HG03442 (cell line): ENCODE measurements at regions not wholly inside any gene's neighbourhood (a gene's known extent, or its start where the extent isn't known, plus 50 kb on each side); places are given as distances from the start of the nearest gene placed in this dataset.
"Not testable (repeated sequence)": the region's sequence is repeated elsewhere in the genome, so short reads cannot be mapped to it uniquely, and the experiment has no call there.

Experiments used
- ATAC-seq: cut with Tn5 transposase; IDR thresholded peaks from one replicate; pipeline ENCODE4 v1.9.1; 2021; ENCODE audit warnings: mild to moderate bottlenecking, moderate library complexity; ENCODE audit not compliant: unreplicated experiment

GRCh38 chrY:12358337-12358736, 342.7 kb upstream of the USP9Y start:
- no peak for ATAC-seq

- ATAC-seq = no peak
Observed at GRCh38 chrY:12359867-12360266, 341.2 kb upstream of the USP9Y start.

DNA sequence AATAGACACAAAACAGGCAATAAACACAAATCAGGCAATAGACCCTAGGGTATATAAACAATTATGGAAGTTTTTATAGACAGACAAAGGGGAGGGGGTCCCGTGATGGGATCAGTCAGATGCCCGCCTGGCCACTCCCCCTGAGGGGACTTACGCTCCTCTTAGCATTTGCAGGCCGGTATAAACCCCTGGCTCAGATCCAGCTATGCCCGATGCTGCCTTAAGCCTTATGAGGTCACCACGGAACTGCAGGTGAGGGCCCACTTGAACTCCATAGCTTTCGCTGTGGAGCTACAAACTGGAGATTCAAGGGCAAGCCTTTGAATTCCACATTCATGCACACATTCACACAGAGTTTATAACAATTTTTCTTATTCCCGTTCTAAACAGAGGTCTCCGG, 340.5 kb upstream of the USP9Y start:
- ATAC-seq = no peak

GRCh38 chrY:12365311-12365910, 335.6 kb upstream of the USP9Y start:
- ATAC-seq = no peak

DNA sequence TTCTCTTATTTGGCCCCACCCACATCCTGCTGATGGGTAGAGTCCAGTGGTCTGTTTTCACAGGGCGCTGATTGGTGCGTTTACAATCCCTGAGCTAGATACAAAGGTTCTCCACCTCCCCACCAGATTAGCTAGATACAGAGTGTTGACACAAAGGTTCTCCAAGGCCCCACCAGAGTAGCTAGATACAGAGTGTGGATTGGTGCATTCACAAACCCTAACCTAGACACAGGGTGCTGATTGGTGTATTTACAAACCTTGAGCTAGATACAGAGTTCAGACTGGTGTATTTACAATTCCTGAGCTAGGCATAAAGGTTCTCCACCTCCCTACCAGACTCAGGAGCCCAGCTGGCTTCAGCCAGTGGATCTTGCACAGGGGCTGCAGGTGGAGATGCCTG, 326.4 kb upstream of the USP9Y start:
- not testable (repeated sequence) for ATAC-seq

DNA sequence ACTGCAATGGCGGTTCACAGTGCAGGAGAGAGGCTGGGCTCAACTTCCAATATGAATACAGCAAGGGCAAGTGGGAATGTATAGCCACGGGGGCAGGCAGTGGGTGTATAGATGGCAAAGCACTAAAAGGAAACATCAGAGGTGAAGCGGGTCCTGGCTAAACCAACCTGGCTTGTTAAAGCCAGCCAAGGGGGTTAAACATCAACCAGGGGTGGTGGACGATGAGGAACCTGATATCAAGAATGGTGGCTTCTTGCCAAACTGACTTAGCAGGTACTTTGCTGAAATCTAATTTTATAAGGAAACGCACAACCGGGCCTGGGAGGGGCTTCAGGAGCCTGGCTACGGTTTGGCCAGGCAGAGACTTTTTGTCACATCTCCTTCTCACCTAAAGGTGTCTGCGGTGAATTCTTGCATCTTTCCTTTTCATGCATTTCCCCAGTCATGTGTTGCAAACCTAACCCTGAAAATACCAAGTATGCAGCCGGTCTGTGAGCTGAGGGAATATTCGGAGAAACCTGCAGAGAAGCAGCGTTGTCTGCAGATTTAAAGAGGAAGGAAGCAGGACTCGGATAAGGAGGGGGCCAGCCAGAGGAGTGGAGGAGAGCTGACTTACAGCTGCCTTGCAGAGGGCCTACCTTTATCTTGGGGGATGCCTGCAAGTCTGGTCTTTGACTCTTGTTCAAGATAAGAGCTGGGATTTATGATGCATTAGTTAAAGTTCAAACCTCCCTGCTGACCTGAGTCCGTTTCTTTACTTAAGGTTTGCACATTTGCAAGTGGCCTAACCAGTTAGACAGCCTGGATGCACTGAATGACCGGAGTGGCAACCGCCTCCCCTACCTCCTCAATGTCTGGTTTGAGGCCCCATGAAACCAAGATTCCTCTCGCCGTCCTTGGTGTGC, 309.1 kb upstream of the USP9Y start:
- not testable (repeated sequence) for ATAC-seq

GRCh38 chrY:12393190-12393589, 307.8 kb upstream of the USP9Y start:
- no peak for ATAC-seq

DNA sequence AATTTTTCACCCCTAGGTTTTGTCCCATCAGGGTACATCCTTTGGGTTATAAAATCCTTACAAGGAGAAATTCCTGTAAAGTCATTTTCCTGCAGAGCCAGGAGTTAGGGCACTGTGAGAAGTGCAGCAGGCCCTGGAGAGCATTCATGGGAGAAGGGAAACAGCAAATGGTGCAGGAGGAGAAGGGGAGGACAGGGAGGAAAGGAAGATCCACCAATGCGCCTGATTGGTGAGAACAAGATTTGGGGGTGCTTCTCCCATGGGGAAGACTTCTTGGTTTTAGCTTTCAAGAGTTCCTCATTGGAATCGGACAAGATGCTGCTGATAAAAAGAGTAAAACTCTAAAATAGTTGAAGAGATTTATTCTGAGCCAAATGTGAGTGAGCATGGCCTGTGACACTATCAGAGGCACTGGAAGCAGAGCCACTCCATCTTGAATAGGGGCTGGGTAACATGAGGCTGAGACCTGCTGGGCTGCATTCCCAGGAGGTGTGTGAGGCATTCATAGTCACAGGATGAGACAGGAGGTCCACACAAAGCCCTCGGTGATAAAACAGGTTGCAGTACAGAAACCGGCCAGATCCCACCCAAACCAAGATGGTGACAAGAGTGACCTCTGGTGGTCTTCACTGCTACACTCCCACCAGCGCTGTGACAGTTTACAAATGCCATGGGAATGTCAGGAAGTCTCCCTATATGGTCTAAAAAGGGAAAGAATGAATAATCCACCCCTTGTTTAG, 305.5 kb upstream of the USP9Y start:
- ATAC-seq = not testable (repeated sequence)

DNA sequence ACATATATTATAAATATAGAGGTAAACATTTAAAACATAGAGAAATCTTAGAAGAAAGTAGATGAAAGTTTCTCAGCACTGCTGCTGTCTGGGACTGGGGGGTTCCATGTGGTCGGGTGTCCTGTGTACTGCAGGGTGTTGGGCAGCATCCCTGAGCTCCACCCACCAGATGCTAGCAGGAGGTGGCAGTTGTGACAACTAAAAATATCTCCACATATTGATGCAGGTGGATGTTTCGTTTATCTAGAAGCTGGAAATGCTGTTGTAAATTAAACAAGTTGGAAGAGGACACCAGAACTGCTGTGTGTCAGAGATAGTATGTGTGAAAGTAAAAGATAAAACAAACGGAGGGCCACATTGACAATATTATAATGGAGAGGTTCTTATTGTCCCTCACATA, 297.1 kb upstream of the USP9Y start:
- no peak for ATAC-seq

DNA sequence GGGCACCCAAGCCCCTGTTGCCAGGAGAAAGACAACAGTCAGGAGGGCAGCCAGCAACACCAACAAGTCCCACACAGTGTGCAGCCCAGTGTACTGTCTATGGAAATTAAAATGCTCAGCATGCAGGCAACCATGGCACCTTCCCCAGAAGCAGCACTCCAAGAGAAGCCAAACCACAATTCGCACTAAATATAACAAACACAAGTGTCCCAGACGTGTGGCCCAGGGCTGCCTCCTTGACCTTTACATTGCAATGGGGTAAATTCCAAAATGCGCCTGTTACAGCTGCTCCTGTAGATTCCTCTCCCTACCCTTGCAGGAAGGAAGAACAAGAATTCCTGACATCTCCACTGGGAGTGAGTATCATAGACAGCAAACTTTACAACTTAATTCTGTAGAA, 292.8 kb upstream of the USP9Y start:
- ATAC-seq = no peak

- ATAC-seq = no peak
Observed at GRCh38 chrY:12410696-12411095, 290.3 kb upstream of the USP9Y start.

DNA sequence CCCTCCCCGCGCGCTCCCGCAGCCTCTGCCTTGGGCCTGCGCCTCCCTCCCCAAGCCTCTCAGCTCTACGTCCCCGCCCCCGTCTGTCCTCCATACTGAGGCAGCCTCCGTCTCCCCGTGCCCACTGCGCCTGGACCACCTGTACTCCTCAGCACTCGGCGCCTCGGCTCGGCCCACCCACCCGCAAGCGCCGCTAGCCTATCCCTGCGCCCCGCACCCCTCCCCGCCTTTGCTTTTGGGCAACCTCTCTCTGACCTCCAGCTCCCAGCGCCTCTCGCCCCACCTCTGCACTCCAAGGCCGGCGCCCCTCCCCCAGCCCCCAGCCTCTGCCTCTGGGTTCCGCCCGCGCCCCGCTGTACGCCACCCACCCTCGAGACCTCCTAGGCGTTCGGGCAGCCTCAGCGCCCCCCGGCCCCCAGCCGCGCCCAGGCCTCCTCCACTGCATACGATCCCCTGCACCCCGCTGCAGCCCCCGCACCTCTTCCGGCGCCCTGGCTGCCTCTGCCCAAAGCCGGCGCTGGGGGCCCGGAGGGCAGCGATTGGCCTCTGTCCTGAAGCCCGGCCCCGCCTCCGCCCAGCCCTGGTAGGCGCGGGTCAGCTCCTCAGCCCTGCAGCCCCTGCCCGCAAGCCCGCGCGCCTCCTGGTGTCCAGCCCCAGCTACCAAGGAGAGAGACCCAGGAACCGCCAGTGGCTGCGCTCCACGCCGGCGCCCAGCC, 279.8 kb upstream of the USP9Y start:
- ATAC-seq = no peak

DNA sequence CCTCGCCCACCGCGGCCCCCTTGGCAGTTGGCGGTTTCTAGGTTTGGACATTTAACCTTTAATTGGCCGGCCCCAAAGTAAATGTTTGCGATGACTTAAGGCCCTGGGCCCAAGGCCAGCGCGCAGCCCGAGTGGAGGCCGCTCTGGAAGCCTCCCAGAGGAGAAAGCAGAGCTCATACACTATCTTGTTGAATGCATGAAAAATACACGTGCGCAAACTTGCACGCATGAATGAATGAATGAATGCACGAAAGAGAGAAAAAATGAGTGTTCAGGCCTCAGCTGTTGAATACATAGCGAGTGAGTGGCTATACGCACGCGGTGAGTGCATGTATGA, 279.3 kb upstream of the USP9Y start:
- no peak for ATAC-seq

GRCh38 chrY:12422536-12422935, 278.5 kb upstream of the USP9Y start:
- ATAC-seq = no peak

- no peak for ATAC-seq
Observed at GRCh38 chrY:12423416-12424252, 277.4 kb upstream of the USP9Y start.

DNA sequence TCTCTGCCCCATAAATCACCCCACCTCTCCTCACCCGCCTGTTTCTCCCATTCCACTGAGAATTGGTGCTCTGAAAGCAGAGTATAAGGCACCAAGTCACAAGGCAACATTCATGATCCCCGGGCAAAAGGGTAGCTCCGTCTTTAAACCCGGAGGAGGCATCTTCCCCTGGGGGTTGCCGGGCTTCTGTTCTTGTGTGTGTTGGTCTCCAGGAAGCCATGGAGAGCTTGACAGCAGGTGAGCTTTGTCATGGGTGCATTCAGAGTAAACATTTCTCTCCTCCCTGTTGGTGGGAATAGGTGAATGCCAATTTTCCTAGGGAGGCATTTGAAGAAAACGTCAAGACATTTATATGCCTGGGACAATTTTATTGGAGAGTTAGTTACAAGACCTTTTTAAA, 275.5 kb upstream of the USP9Y start:
- no peak for ATAC-seq

- ATAC-seq = no peak
Observed at GRCh38 chrY:12427361-12427760, 273.7 kb upstream of the USP9Y start.

DNA sequence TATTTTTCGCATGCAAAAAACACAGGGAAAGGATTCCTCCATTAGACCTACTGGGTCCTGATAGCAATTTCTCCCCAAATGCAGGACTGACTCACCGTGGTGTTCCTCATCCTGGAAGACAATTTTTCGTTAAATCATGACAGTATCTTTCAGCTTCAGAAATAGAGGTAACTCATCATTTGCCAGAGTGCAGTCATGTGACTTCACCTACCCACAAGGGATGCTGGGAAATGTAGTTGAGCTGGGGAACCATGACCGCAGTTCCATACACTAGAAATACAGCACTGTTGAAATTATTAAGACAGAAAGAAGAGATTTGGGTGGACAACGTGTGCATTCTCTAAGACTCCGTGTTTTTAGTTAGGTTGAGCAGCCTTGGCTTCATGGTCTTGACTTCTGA, 269.5 kb upstream of the USP9Y start:
- ATAC-seq = no peak

DNA sequence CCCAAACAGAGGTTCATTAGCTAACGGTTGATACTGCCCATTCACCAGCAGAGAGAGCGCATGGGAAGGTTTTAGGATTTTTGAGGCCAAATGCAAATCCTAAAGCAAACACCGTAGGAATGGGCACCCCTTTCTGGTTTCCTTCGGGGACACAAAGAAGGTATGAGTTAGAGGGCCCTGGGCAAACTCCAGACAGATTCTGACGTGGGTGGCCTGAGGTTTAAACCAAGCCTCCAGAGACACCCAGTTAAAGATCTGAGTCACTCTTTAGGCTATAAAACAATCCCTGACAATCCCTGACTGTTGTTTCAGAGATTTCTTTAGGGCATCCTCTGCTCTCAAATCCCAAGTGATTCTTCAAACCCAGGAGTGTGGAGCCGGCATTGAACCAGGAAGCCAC, 262.2 kb upstream of the USP9Y start:
- not testable (repeated sequence) for ATAC-seq

DNA sequence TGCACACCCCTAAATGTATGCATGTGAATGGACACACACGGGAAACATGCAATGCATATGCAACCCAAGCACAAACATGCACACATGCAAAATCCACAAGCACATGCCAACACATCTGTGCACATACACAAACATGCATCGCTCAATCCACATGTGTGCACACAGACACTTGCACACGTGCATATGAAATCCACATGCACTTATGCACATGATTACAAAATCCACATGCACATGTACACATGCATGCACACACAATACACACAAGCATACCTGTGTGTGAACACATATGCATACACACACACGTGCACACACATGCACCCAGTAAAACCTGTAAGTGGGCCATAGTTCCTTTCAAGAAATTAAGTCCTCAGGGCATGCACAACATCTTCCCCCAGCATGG, 256.8 kb upstream of the USP9Y start:
- no peak for ATAC-seq
